HUES64 (cell line): ENCODE measurements at regions not wholly inside any gene's neighbourhood (a gene's known extent, or its start where the extent isn't known, plus 50 kb on each side); places are given as distances from the start of the nearest gene placed in this dataset.

Experiments
- H3K27ac ChIP-seq: 2 replicates; pipeline ENCODE4 v1.7.0; 2013; ENCODE audit warnings: low read depth, low read length, inconsistent platforms
- H3K27me3 ChIP-seq: 2 replicates; pipeline ENCODE4 v1.6.1; 2013; ENCODE audit warnings: mild to moderate bottlenecking, low read length; ENCODE audit not compliant: insufficient read depth
- H3K36me3 ChIP-seq: 2 replicates; pipeline ENCODE4 v1.6.1; 2013; ENCODE audit warnings: mild to moderate bottlenecking, low read length; ENCODE audit not compliant: insufficient read depth
- H3K4me1 ChIP-seq: 2 replicates; pipeline ENCODE4 v1.6.1; 2013; ENCODE audit warnings: mild to moderate bottlenecking, low read length, moderate library complexity; ENCODE audit not compliant: insufficient read depth
- H3K4me3 ChIP-seq: 2 replicates; pipeline ENCODE4 v1.5.1; 2013; ENCODE audit warnings: mild to moderate bottlenecking, low read length, moderate library complexity
- H3K9ac ChIP-seq: 2 replicates; pipeline ENCODE4 v1.6.1; 2013; ENCODE audit warnings: mild to moderate bottlenecking, low read depth, low read length
- H3K9me3 ChIP-seq: 2 replicates; pipeline ENCODE4 v1.6.1; 2013; ENCODE audit warnings: low read depth, low read length; ENCODE audit not compliant: insufficient read depth
- WGBS: fragments of 150-250, 120-280 bp; methylation state at CpG from one replicate; pipeline ENCODE4 v1.1.7; 2013; ENCODE audit warnings: missing lambda C conversion rate; 5-methylcytosine and 5-hydroxymethylcytosine counted together

DNA sequence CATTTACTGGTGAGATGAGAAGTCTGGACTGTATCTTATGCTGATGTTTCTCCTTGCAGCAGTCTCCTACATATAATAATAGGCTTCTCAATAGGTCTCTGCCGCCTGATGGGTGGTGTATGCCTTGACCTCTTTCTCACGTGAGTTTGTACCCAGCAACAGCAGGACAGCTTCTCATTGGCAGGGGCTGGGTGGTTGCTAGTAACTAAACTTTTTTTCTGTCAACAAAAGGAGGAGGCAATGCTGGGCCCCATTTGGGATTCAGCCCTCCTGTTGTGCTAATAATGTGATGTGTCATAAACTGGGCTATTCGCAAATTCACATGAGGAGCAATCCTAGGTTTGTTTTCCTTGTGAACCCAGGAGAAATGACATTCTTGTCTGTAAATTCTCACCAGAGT is 533.6 kb downstream of the GATA3 start:
- H3K27ac ChIP-seq = no peak overlapping the region
- no peaks in the 10 kb centered on the region for H3K36me3 ChIP-seq
- no peak overlapping the region for H3K9ac ChIP-seq
- H3K27me3 ChIP-seq = no peaks in the 10 kb centered on the region
- H3K4me1 ChIP-seq = no peaks in the 10 kb centered on the region
- no peaks in the 10 kb centered on the region for H3K9me3 ChIP-seq
- 67% methylated on average over 3 of the region's 3 CpGs for WGBS
- H3K4me3 ChIP-seq = no peak overlapping the region

DNA sequence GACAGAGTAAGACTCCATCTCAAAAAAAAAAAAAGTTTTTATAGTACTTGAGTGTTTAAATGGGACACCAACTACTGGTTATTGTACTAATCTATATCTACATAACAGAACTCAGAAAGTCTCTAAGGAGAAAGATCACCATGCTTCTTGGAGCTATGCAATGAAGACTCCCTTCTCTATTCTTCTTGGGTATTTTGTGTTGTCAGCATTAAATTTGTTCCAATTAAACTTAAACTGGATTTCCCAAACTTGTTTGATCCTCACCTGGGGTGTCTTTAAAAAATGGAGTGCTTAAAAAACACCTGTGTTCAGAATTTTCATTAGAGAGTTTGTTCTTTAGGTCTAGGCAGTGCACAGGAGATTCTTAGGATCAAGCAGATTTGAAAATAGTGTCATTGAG is 536.0 kb downstream of the GATA3 start:
- no peaks in the 10 kb centered on the region for H3K36me3 ChIP-seq
- no peaks in the 10 kb centered on the region for H3K9me3 ChIP-seq
- H3K9ac ChIP-seq = no peak overlapping the region
- no peaks in the 10 kb centered on the region for H3K27me3 ChIP-seq
- no peak overlapping the region for H3K4me3 ChIP-seq
- H3K27ac ChIP-seq = no peak overlapping the region
- no peaks in the 10 kb centered on the region for H3K4me1 ChIP-seq

DNA sequence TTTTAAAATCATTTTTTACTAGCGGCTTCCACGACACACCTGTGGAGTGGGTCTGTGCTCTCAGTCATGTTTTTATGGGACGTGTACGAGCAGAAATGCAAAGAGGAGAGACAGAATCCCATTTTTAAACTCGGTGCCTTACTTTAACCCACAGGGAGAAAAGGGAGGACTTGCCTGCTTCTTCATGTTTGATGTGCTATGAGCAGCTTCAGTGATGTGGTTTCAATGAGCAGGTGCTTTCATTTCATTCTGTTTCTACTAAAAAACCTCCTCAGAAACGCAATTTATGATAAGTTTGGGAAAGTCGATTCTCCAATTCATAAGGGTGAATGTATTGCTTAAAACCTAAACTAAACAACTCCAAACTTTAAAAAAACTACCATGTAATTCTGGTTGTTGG is 537.2 kb downstream of the GATA3 start:
- 95% methylated on average over 5 of the region's 7 CpGs for WGBS
- no peak overlapping the region for H3K4me3 ChIP-seq
- H3K36me3 ChIP-seq = no peaks in the 10 kb centered on the region

DNA sequence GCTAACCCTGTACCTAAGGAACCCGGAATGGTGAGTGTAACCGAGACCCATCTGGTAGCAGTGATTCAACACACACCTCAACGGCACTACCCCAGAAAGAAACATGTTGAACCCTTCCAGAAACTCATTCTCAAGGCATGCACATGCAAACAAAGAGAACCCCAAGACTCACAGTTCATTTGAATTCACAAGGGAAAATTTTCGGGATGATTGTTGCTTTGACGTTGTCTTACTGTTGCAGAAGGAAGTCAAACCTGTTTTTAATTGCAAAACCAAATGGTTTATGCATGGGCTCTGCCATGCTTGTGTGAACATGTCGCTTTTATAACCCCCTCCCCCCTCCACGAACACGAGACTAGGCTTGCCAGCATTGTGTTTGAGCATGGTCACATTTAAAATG is 539.7 kb downstream of the GATA3 start:
- Histone ChIP-seq H3K9ac (no peak overlapping the region), H3K9me3 (no peaks in the 10 kb centered on the region), H3K4me1 (no peaks in the 10 kb centered on the region), H3K36me3 (no peaks in the 10 kb centered on the region), H3K4me3 (no peak overlapping the region), H3K27me3 (no peaks in the 10 kb centered on the region), H3K27ac (no peak overlapping the region)
- WGBS = 89% methylated on average over 8 of the region's 8 CpGs

More for the DNA sequence above, 537.2 kb downstream of the GATA3 start:
- no peaks in the 10 kb centered on the region for H3K9me3 ChIP-seq
- no peaks in the 10 kb centered on the region for H3K27me3 ChIP-seq
- no peak overlapping the region for H3K27ac ChIP-seq
- H3K4me1 ChIP-seq = no peaks in the 10 kb centered on the region
- H3K9ac ChIP-seq = no peak overlapping the region

DNA sequence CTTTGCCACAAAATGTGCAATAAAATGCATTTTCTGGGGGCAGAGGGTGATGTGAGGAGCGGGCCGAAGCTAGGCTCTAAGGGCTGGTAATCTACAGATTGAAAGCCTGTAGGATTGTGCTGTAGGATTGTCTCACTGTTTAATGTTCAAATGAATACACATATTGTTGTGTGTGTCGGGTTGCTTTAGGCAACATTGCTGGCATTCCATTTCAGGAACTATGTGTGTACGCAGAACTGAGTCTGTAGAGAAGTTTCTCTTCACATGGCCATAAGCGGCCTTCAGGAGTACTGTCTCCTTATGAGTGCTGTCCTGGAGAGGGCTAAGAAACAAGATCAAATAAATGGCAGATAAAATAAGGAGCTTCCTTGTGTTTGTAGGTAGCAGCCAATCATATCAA is 540.2 kb downstream of the GATA3 start:
- H3K36me3 ChIP-seq = no peaks in the 10 kb centered on the region
- H3K27me3 ChIP-seq = no peaks in the 10 kb centered on the region
- H3K27ac ChIP-seq = no peak overlapping the region
- H3K9me3 ChIP-seq = no peaks in the 10 kb centered on the region
- no peaks in the 10 kb centered on the region for H3K4me1 ChIP-seq
- WGBS = 96% methylated on average over 5 of the region's 5 CpGs
- no peak overlapping the region for H3K9ac ChIP-seq
- no peak overlapping the region for H3K4me3 ChIP-seq

DNA sequence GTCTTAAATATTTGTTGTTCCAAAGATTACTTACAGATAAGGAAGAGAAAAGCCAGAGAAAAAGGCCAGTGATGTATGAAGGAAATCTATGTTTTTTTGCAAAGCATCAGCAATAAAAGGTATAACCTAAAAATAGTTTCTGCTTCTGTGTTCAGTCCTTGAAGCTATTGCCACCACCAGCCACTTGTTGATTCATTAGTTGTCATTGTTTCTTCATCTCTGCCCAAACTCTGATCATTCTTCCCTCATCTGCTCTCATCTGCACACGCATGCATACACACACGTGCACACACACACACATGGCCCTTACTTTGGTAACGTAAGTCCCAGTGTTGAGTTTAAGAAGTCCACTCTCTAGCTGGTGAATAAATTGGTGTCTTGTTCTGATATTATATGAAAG is 540.7 kb downstream of the GATA3 start:
- no peaks in the 10 kb centered on the region for H3K36me3 ChIP-seq
- H3K4me1 ChIP-seq = no peaks in the 10 kb centered on the region
- no peak overlapping the region for H3K4me3 ChIP-seq
- H3K27me3 ChIP-seq = no peaks in the 10 kb centered on the region
- no peak overlapping the region for H3K27ac ChIP-seq
- WGBS = 50% methylated on average over 2 of the region's 3 CpGs
- no peak overlapping the region for H3K9ac ChIP-seq
- H3K9me3 ChIP-seq = no peaks in the 10 kb centered on the region

DNA sequence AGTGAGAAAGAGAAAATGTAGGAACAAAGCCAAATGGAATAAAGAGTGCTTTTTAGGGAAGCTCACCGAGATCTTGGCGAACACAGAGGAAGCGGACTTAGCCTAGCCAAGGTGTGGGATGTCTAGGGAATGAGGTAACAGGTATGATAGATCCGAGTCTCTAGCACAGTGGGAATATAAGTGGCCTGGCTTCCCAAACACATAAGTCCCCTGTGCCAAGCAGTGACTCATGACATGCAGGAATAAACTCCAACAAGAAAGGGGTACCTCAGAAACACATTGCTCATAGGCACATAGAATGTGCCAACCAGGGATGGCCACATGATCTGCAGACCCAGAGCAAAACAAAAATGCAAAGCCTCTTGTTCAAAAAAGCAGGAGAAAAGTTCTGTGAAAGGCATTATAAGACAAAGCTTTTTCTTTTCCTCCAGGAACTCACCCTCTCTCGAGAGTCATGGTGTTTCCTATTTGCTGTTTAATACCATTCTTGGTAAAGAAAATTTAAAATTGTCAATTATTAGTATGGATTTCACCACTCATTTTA is 542.5 kb downstream of the GATA3 start:
- Histone ChIP-seq H3K4me3 (no peak overlapping the region), H3K9me3 (no peaks in the 10 kb centered on the region), H3K27me3 (no peaks in the 10 kb centered on the region), H3K36me3 (no peaks in the 10 kb centered on the region), H3K9ac (no peak overlapping the region), H3K27ac (no peak overlapping the region), H3K4me1 (no peaks in the 10 kb centered on the region)
- 97% methylated on average over 4 of the region's 5 CpGs for WGBS

DNA sequence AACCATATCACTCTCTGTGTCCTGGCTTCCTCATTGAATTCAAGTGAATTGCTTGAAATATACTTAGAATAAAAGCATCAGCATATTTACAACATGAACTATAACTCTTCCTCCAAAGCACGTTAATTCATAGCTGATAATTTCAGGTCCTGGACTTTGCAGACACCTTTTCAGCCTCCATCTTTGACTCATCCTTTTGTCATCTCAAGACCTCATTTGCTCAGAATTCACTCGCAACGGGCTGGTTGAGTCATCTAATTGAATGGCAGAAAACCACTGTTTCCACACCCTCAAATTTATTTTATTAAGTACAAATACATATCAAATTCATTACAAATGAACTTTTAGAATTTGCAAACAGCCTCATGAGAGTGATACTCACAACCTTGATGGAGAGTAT is 545.7 kb downstream of the GATA3 start:
- Histone ChIP-seq H3K9me3 (no peaks in the 10 kb centered on the region), H3K36me3 (no peaks in the 10 kb centered on the region), H3K27me3 (no peaks in the 10 kb centered on the region), H3K9ac (no peak overlapping the region), H3K4me1 (no peaks in the 10 kb centered on the region), H3K4me3 (no peak overlapping the region), H3K27ac (no peak overlapping the region)
- WGBS = 89% methylated on average over 3 of the region's 3 CpGs

DNA sequence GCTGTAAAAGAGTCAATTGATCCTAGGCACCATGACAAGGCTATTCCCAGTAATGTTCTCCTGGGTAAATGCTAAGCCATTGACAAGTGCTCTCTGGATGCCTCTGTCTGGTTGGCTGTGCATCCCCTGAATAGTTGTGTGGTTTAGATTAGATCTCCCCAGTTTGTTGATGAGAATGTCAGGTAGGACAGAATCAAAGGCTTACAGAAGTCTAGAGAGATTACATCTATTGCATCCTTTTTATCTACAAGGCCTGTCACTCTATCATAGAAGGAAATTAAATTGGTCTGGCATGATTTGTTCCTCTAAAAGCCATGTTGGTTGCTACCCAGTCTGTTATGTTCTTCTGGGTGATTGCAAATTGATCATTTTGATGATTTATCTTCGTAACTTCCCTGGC is 548.3 kb downstream of the GATA3 start:
- H3K4me3 ChIP-seq = no peak overlapping the region
- no peak overlapping the region for H3K9ac ChIP-seq
- 100% methylated on average over 1 of the region's 1 CpG for WGBS
- H3K27ac ChIP-seq = no peak overlapping the region
- H3K36me3 ChIP-seq = no peaks in the 10 kb centered on the region
- H3K9me3 ChIP-seq = 0 out of 2 replicates have a peak, but pooled peaks cover 17% of the 10 kb centered on the region
- H3K4me1 ChIP-seq = no peaks in the 10 kb centered on the region
- H3K27me3 ChIP-seq = no peaks in the 10 kb centered on the region

DNA sequence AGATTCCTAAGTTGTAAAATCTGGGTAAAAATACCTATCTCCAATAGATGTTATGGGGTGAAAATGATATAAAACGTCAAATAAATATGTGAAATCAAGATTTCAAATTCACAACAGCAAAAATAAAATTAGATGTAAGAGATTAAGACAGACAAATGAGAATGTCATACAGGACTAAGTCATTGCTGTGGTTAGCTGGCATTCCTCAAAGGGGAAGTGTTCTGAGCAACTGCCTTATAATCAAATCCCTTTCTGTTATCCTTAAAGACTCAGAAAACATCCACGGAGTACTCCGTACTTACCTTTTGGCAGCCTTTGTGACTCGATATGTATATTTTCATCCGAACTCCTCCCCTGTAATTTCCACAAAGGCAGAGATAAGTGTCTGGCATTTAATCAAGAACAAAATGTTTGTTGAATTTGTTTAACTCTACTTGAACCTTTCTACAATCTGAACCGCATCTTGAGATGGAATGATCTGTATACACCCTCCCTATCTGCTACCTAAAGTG is 559.6 kb downstream of the GATA3 start:
- Histone ChIP-seq H3K27me3 (no peaks in the 10 kb centered on the region), H3K9me3 (peaks cover under 1% of the 10 kb centered on the region; the same call in 1 of the 2 replicates), H3K27ac (no peak overlapping the region), H3K36me3 (no peaks in the 10 kb centered on the region), H3K9ac (no peak overlapping the region), H3K4me1 (no peaks in the 10 kb centered on the region), H3K4me3 (no peak overlapping the region)
- WGBS = 96% methylated on average over 4 of the region's 6 CpGs

DNA sequence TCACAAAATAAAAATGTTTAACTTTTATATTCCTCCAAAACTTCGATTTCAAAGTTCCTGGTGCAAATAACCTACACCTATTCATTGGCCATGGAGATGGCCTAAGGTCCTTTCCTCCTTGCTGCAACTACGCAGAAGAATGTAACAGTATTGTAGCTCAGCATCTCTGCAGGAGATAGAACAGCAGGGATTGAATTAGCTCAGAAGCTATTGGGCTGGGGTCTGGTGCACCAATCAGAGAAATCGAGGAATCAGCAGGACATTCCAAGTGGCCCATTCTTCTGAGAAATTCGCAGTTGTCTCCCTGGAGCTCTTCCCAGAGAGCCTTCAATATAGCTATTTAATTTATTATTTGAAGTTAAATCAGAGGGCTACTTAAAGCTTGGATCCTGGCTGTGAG is 560.6 kb downstream of the GATA3 start:
- no peak overlapping the region for H3K9ac ChIP-seq
- H3K27me3 ChIP-seq = no peaks in the 10 kb centered on the region
- no peaks in the 10 kb centered on the region; the same call in 1 of the 2 replicates for H3K9me3 ChIP-seq
- no peaks in the 10 kb centered on the region for H3K4me1 ChIP-seq
- 92% methylated on average over 4 of the region's 4 CpGs for WGBS
- no peak overlapping the region for H3K27ac ChIP-seq
- no peak overlapping the region for H3K4me3 ChIP-seq
- no peaks in the 10 kb centered on the region for H3K36me3 ChIP-seq

DNA sequence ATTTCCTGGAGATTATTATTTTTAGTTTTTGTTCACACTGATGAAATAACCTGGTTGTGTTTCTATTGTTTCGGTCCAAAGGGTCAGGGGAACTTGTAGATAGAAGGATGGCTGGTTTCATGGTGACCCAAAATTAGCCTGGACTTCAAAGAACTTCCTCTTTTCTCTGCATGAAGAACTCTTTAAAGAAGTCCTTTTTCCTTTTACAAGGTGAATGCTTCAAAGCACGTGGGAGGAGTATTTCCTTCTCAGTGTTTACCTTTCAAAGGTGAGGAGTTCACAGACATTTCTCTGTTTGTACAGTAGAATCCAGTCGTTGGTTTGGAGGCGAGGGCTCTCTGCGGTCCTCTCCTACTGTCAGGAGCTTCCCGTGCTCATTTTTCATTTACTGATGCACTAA is 561.7 kb downstream of the GATA3 start:
- 86% methylated on average over 6 of the region's 6 CpGs for WGBS
- Histone ChIP-seq H3K27ac (no peak overlapping the region), H3K27me3 (no peaks in the 10 kb centered on the region), H3K4me3 (no peak overlapping the region), H3K36me3 (no peaks in the 10 kb centered on the region), H3K9me3 (no peaks in the 10 kb centered on the region; the same call in 1 of the 2 replicates), H3K9ac (no peak overlapping the region), H3K4me1 (no peaks in the 10 kb centered on the region)
